HG02623 (cell line): ENCODE measurements at regions not wholly inside any gene's neighbourhood (a gene's known extent, or its start where the extent isn't known, plus 50 kb on each side); places are given as distances from the start of the nearest gene placed in this dataset.
"Not testable (repeated sequence)": the region's sequence is repeated elsewhere in the genome, so short reads cannot be mapped to it uniquely, and the experiment has no call there.

ENCODE experiments used
- ATAC-seq: cut with Tn5 transposase; IDR thresholded peaks from one replicate; pipeline ENCODE4 v1.9.1; 2021; ENCODE audit warnings: moderate library complexity; ENCODE audit not compliant: unreplicated experiment

GRCh38 chr5:92283521-92283920 is 900.4 kb upstream of the ARRDC3 start:
- ATAC-seq: no peak

- ATAC-seq: not testable (repeated sequence)
These were observed 888.6 kb upstream of the ARRDC3 start for GRCh38 chr5:92271750-92272149.

GRCh38 chr5:92268343-92268742 is 885.2 kb upstream of the ARRDC3 start:
- no peak for ATAC-seq

GRCh38 chr5:92267830-92268229 is 884.7 kb upstream of the ARRDC3 start:
- no peak for ATAC-seq

- no peak for ATAC-seq
These were observed 882.7 kb upstream of the ARRDC3 start for GRCh38 chr5:92265804-92266203.

- ATAC-seq: not testable (repeated sequence)
These were observed 872.5 kb upstream of the ARRDC3 start for GRCh38 chr5:92255605-92256004.

- ATAC-seq: no peak
These were observed 865.4 kb upstream of the ARRDC3 start for GRCh38 chr5:92248518-92248917.

- ATAC-seq: no peak
These were observed 859.1 kb upstream of the ARRDC3 start for GRCh38 chr5:92242170-92242569.

GRCh38 chr5:92237896-92238295 is 854.8 kb upstream of the ARRDC3 start:
- ATAC-seq: no peak

- no peak for ATAC-seq
These were observed 839.3 kb upstream of the ARRDC3 start for GRCh38 chr5:92222449-92222848.

GRCh38 chr5:92216852-92217251 is 833.7 kb upstream of the ARRDC3 start:
- not testable (repeated sequence) for ATAC-seq

- no peak for ATAC-seq
These were observed 832.0 kb upstream of the ARRDC3 start for GRCh38 chr5:92215116-92215515.

GRCh38 chr5:92208265-92208664 is 825.1 kb upstream of the ARRDC3 start:
- no peak for ATAC-seq

GRCh38 chr5:92207151-92207550 is 824.0 kb upstream of the ARRDC3 start:
- no peak for ATAC-seq

GRCh38 chr5:92206681-92207080 is 823.6 kb upstream of the ARRDC3 start:
- ATAC-seq: no peak

- not testable (repeated sequence) for ATAC-seq
These were observed 815.9 kb upstream of the ARRDC3 start for GRCh38 chr5:92199035-92199434.

- no peak for ATAC-seq
These were observed 798.5 kb upstream of the ARRDC3 start for GRCh38 chr5:92181656-92182055.

- no peak for ATAC-seq
These were observed 797.3 kb upstream of the ARRDC3 start for GRCh38 chr5:92180391-92180790.

GRCh38 chr5:92179651-92180050 is 796.5 kb upstream of the ARRDC3 start:
- ATAC-seq: no peak

GRCh38 chr5:92177926-92178487 is 794.9 kb upstream of the ARRDC3 start:
- no peak for ATAC-seq

GRCh38 chr5:92163906-92164305 is 780.8 kb upstream of the ARRDC3 start:
- no peak for ATAC-seq

GRCh38 chr5:92147798-92148197 is 764.7 kb upstream of the ARRDC3 start:
- no peak for ATAC-seq

- ATAC-seq: no peak
These were observed 764.1 kb upstream of the ARRDC3 start for GRCh38 chr5:92147266-92147665.
